B cell (primary cell): ENCODE measurements at regions not wholly inside any gene's neighbourhood (a gene's known extent, or its start where the extent isn't known, plus 50 kb on each side); places are given as distances from the start of the nearest gene placed in this dataset.

Experiments used
- ATAC-seq: fragments of 200-7000 bp; cut with Tn5 transposase; one replicate; pipeline ENCODE4 v1.10.0; 2021; ENCODE audit warnings: low read depth, mild to moderate bottlenecking, moderate number of reproducible peaks, moderate library complexity
- CTCF ChIA-PET: fragments of 350-600 bp; sonication (Branson Sonifier 250); formaldehyde crosslinking; loops from one replicate; lab custom pipeline; 2021; ENCODE audit warnings: antibody characterized with exemption, inconsistent platforms; lab: Charles Lee
- POLR2A ChIA-PET: fragments of 350-600 bp; sonication (Branson Sonifier 250); formaldehyde crosslinking; loops from one replicate; lab custom pipeline; 2021; ENCODE audit warnings: antibody characterized with exemption; lab: Charles Lee
- DNase-seq: peaks from one replicate; pipeline ENCODE4 v3.0.0; 2013
- H2AFZ ChIP-seq: 2 replicates; pipeline ENCODE4 v1.6.1; 2012; ENCODE audit warnings: mild to moderate bottlenecking, low read depth, low read length; ENCODE audit not compliant: insufficient read depth, poor library complexity, severe bottlenecking
- H3K27ac ChIP-seq, 2 donors: 1 replicate in 1 of 2; 2 replicates in 1 of 2; pipeline ENCODE4 v1.5.1; 2012 to 2013; ENCODE audit warnings: low read length in 2 of 2, mild to moderate bottlenecking in 2 of 2, moderate library complexity in 1 of 2
- H3K27me3 ChIP-seq, 4 experiments: fragments of 200-600 bp in 1 of 4; sonication (generic) in 1 of 4; replicated peaks in 1 of 4; 1 replicate in 2 of 4; 2 replicates in 2 of 4; pipeline versions ENCODE4 v1.6.1 to v1.7.0; 2013 to 2016; ENCODE audit warnings: low read length in 3 of 4, mild to moderate bottlenecking in 2 of 4, mixed read lengths in 1 of 4, moderate library complexity in 1 of 4; ENCODE audit not compliant: insufficient read depth in 4 of 4, control insufficient read depth in 3 of 4; ENCODE audit errors: control extremely low read depth in 1 of 4
- H3K36me3 ChIP-seq, 2 experiments: replicated peaks in 1 of 2; 1 replicate in 1 of 2; 2 replicates in 1 of 2; pipeline versions ENCODE4 v1.6.1 to v1.7.1; 2013; ENCODE audit warnings: low read length in 1 of 2; ENCODE audit not compliant: insufficient read depth in 2 of 2, control insufficient read depth in 1 of 2; ENCODE audit errors: control extremely low read depth in 1 of 2, extremely low read depth in 1 of 2
- H3K4me1 ChIP-seq, 2 donors: fragments of 200-600 bp in 1 of 2; sonication (generic) in 1 of 2; 1 replicate in 1 of 2; 2 replicates in 1 of 2; pipeline versions ENCODE4 v1.5.1 to v1.6.1; 2013 to 2017; ENCODE audit warnings: low read length in 2 of 2; ENCODE audit not compliant: control insufficient read depth in 2 of 2, insufficient read depth in 2 of 2
- H3K4me2 ChIP-seq: replicated peaks from 2 replicates; pipeline ENCODE3; 2012; ENCODE audit warnings: mild to moderate bottlenecking, low read depth, low read length; ENCODE audit not compliant: poor library complexity, severe bottlenecking
- H3K4me3 ChIP-seq, 5 experiments: fragments of 200-600 bp in 1 of 5; sonication (generic) in 1 of 5; 1 replicate in 3 of 5; 2 replicates in 2 of 5; pipeline versions ENCODE4 v1.5.1 to v1.7.0; 2011 to 2016; ENCODE audit warnings: low read length in 4 of 5, mild to moderate bottlenecking in 4 of 5, low read depth in 2 of 5, control low read depth in 1 of 5, moderate library complexity in 1 of 5; ENCODE audit not compliant: insufficient read depth in 1 of 5; ENCODE audit errors: control extremely low read depth in 1 of 5, extremely low read depth in 1 of 5
- H3K79me2 ChIP-seq: fragments of 200-600 bp; sonication (generic); one replicate; pipeline ENCODE4 v1.6.0; 2016; ENCODE audit warnings: low read length; ENCODE audit not compliant: control insufficient read depth, insufficient read depth
- H3K9ac ChIP-seq: fragments of 200-600 bp; sonication (generic); 2 replicates; pipeline ENCODE4 v1.6.1; 2017; ENCODE audit warnings: mild to moderate bottlenecking, low read length, moderate library complexity
- H3K9me3 ChIP-seq, 3 donors: one replicate each; pipeline versions ENCODE4 v1.6.1 to v1.7.1; 2013; ENCODE audit warnings: low read length in 2 of 3; ENCODE audit not compliant: control insufficient read depth in 2 of 3, insufficient read depth in 1 of 3; ENCODE audit errors: control extremely low read depth in 1 of 3
- H4K20me1 ChIP-seq: 2 replicates; pipeline ENCODE4 v1.6.0; 2012; ENCODE audit warnings: mild to moderate bottlenecking, low read length; ENCODE audit not compliant: insufficient read depth, control insufficient read depth, poor library complexity, severe bottlenecking
- H3K27ac Mint-ChIP-seq: one replicate; pipeline ENCODE4 v1.8.0; 2021; ENCODE audit warnings: mixed read lengths
- H3K27me3 Mint-ChIP-seq: one replicate; pipeline ENCODE4 v1.8.0; 2021; ENCODE audit warnings: mixed read lengths
- H3K4me1 Mint-ChIP-seq: one replicate; pipeline ENCODE4 v1.8.0; 2021; ENCODE audit warnings: mixed read lengths
- H3K4me3 Mint-ChIP-seq: one replicate; pipeline ENCODE4 v1.8.0; 2021; ENCODE audit warnings: mixed read lengths
- H3K9me3 Mint-ChIP-seq: one replicate; pipeline ENCODE4 v1.8.0; 2022; ENCODE audit warnings: mixed read lengths; ENCODE audit not compliant: insufficient read depth
- CTCF ChIP-seq: fragments of 200-600 bp; IDR thresholded peaks from one replicate; pipeline ENCODE4 v1.8.0; 2022; ENCODE audit warnings: antibody characterized with exemption, mild to moderate bottlenecking
- EZH2 ChIP-seq: IDR thresholded peaks from 2 replicates; pipeline ENCODE4 v1.6.1; 2012; ENCODE audit warnings: borderline replicate concordance, low read depth, mild to moderate bottlenecking, moderate library complexity, low read length; ENCODE audit not compliant: insufficient read depth, poor library complexity, severe bottlenecking
- WGBS: methylation state at CpG from one replicate; pipeline ENCODE4 v1.1.5; 2013; ENCODE audit warnings: missing lambda C conversion rate; ENCODE audit not compliant: insufficient coverage; 5-methylcytosine and 5-hydroxymethylcytosine counted together
- intact Hi-C: fragments of 100-400 bp; cut with micrococcal nuclease; formaldehyde crosslinking; loops from one replicate; pipeline ENCODE4 v1.10.0; 2022

- POLR2A ChIA-PET, result no interaction called here
- peaks cover 3% of the 10 kb centered on the region for H3K9me3 Mint-ChIP-seq
- CTCF ChIA-PET, result no interaction called here
Observed at GRCh38 chr16:58863042-58863441, 128.9 kb upstream of the GOT2 start.

More at GRCh38 chr16:58863042-58863441, 128.9 kb upstream of the GOT2 start:
- TF ChIP-seq CTCF (no peak), EZH2 (no peak)
- Mint-ChIP-seq H3K4me3 (no peak overlapping the region), H3K4me1 (no peaks in the 10 kb centered on the region), H3K27ac (no peak overlapping the region), H3K27me3 (peaks cover 8% of the 10 kb centered on the region)
- Histone ChIP-seq H3K9me3 (no peaks in the 10 kb centered on the region), H3K27me3 (peaks cover 0 to 2% (median 0%) of the 10 kb centered on the region in 4 experiments), H4K20me1 (no peaks in the 10 kb centered on the region), H3K4me1 (no peaks in the 10 kb centered on the region), H3K27ac (no peak overlapping the region), H3K9ac (no peak overlapping the region), H3K4me2 (no peak overlapping the region), H3K79me2 (no peaks in the 10 kb centered on the region), H2AFZ (no peak overlapping the region), H3K36me3 (no peaks in the 10 kb centered on the region), H3K4me3 (no peak overlapping the region)
- intact Hi-C loops, result no loop called here
- ATAC-seq, result no peak
- DNase-seq, result no peak
- no CpG with 5 or more reads among the region's 2 CpGs for WGBS
